BJ (cell line): ENCODE measurements at regions not wholly inside any gene's neighbourhood (a gene's known extent, or its start where the extent isn't known, plus 50 kb on each side); places are given as distances from the start of the nearest gene placed in this dataset.
A peak's percentile ranks its signal among the peaks of the same experiment; 100 is the strongest.

ENCODE experiments used
- CTCF ChIA-PET: fragments of 350-600 bp; formaldehyde crosslinking; extraction: SDS; loops from one replicate; lab custom pipeline; 2021; ENCODE audit warnings: antibody characterized with exemption, inconsistent platforms; lab: Yijun Ruan, JAX
- POLR2A ChIA-PET: fragments of 300-600 bp; sonication (Branson Sonifier 250); formaldehyde crosslinking; extraction: SDS; loops from one replicate; lab custom pipeline; 2021; ENCODE audit warnings: antibody characterized with exemption; lab: Charles Lee
- DNase-seq: peaks from one replicate; pipeline ENCODE4 v3.0.0-alpha.2; 2011; ENCODE audit warnings: low read depth
- H3K27me3 ChIP-seq: 2 replicates; pipeline ENCODE4 v1.6.0; 2011; ENCODE audit warnings: low read length; ENCODE audit not compliant: control insufficient read depth, insufficient read depth
- H3K36me3 ChIP-seq: 2 replicates; pipeline ENCODE4 v1.5.1; 2011; ENCODE audit warnings: low read length; ENCODE audit not compliant: control insufficient read depth, insufficient read depth
- H3K4me3 ChIP-seq: 2 replicates; pipeline ENCODE4 v1.5.1; 2011; ENCODE audit warnings: low read depth, mild to moderate bottlenecking, control low read depth, low read length
- TF ChIP-seq, protein P1 (sequence below): IDR thresholded peaks from 2 replicates; pipeline ENCODE4 v1.5.1; 2011; ENCODE audit warnings: low read depth, mild to moderate bottlenecking, control low read depth, inconsistent platforms, low read length, moderate library complexity; ENCODE audit not compliant: insufficient read depth

GRCh38 chr15:36066757-36067156 lies 512.7 kb upstream of the CDIN1 start:
- TF ChIP-seq, protein P1, sequence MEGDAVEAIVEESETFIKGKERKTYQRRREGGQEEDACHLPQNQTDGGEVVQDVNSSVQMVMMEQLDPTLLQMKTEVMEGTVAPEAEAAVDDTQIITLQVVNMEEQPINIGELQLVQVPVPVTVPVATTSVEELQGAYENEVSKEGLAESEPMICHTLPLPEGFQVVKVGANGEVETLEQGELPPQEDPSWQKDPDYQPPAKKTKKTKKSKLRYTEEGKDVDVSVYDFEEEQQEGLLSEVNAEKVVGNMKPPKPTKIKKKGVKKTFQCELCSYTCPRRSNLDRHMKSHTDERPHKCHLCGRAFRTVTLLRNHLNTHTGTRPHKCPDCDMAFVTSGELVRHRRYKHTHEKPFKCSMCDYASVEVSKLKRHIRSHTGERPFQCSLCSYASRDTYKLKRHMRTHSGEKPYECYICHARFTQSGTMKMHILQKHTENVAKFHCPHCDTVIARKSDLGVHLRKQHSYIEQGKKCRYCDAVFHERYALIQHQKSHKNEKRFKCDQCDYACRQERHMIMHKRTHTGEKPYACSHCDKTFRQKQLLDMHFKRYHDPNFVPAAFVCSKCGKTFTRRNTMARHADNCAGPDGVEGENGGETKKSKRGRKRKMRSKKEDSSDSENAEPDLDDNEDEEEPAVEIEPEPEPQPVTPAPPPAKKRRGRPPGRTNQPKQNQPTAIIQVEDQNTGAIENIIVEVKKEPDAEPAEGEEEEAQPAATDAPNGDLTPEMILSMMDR = no peak
- ChIA-PET CTCF (no interaction called here), POLR2A (no interaction called here)
- no peaks in the 10 kb centered on the region for H3K36me3 ChIP-seq
- no peaks in the 10 kb centered on the region for H3K27me3 ChIP-seq
- DNase-seq = no peak
- no peak overlapping the region for H3K4me3 ChIP-seq

DNA sequence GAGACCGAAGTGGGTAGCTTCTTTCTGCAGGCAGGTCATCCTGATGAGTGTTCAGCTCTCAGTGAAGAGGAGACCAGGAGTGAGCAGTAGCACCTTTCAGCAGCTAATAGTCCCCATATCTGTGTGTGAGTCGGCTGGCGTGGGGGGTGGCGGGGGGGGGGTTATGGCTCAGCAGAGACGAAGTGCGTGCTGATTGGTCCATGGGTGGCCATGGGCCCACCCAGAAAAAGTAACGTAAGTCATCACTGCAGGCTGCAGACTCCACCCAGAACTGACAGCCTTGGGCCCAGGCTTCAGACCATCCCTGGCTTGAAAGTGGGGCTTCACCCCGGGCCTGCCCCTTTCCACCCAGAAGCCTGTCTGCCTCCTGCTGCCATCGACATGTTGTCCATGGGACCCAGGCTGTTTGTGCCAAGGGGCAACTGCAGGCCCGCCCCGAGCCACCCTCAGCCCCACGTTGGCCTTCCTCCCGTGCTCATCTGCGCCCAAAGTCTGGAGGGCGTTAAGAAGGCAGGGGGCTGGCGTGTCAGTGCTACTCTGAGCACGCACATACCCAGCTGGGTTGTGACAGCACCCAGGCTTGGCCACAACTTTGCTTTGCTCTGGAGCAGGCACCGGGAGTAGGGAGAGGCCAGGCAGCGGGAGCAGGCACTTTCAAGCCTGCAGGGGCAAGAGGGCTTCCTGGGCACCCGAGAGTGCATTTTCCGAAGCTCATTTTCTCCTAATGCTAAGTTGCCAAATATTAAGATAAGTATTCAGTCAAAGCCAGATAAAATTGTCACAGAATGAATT lies 511.7 kb upstream of the CDIN1 start:
- TF ChIP-seq, protein P1 = no peak
- Histone ChIP-seq H3K36me3 (no peaks in the 10 kb centered on the region), H3K4me3 (no peak overlapping the region), H3K27me3 (no peaks in the 10 kb centered on the region)
- ChIA-PET CTCF (interaction anchor here (0.7 kb wide), 1 partner anchor 22 kb away, joined by 6 read pairs; no protein-coding TSS in a partner anchor), POLR2A (no interaction called here)
- no peak for DNase-seq

- Histone ChIP-seq H3K36me3 (no peaks in the 10 kb centered on the region), H3K4me3 (no peak overlapping the region), H3K27me3 (no peaks in the 10 kb centered on the region)
- POLR2A ChIA-PET = interaction anchor here (0.5 kb wide), 1 partner anchor 16 kb away, joined by 3 read pairs; no protein-coding TSS in a partner anchor
- TF ChIP-seq, protein P1 = no peak
- CTCF ChIA-PET = interaction anchor here (0.7 kb wide), 1 partner anchor 16 kb away, joined by 4 read pairs; no protein-coding TSS in a partner anchor
- DNase-seq = peak; percentile 39
These were observed 504.1 kb upstream of the CDIN1 start for GRCh38 chr15:36075333-36075732.

GRCh38 chr15:36079021-36079420 lies 500.4 kb upstream of the CDIN1 start:
- ChIA-PET POLR2A (no interaction called here), CTCF (no interaction called here)
- Histone ChIP-seq H3K4me3 (no peak overlapping the region), H3K36me3 (no peaks in the 10 kb centered on the region), H3K27me3 (no peaks in the 10 kb centered on the region)
- TF ChIP-seq, protein P1 = no peak
- DNase-seq = no peak

DNA sequence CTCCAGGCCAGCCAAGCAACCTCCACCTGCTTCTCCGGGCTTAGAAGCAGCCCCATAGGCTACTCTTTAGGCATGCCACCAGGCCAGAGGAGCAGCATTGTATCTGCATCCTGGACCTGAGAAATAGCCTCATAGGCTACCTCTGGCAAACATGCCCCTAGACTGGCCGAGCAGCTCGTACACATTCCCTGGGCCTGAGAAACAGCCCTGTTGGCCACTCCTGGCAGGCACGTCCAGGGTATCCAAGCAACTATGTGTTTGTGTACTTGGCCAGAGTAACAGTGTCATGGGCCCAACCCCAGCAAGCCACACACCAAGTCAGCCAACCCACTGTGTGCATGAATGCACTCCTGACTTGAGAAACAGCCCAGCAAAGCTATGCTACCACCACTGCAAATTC lies 498.7 kb upstream of the CDIN1 start:
- Histone ChIP-seq H3K27me3 (no peaks in the 10 kb centered on the region), H3K36me3 (no peaks in the 10 kb centered on the region), H3K4me3 (no peak overlapping the region)
- DNase-seq = no peak
- ChIA-PET CTCF (no interaction called here), POLR2A (no interaction called here)
- TF ChIP-seq, protein P1 = no peak
